ENCODE measurements at regions not wholly inside any gene's neighbourhood (a gene's known extent, or its start where the extent isn't known, plus 50 kb on each side); places are given as distances from the start of the nearest gene placed in this dataset.

DNA sequence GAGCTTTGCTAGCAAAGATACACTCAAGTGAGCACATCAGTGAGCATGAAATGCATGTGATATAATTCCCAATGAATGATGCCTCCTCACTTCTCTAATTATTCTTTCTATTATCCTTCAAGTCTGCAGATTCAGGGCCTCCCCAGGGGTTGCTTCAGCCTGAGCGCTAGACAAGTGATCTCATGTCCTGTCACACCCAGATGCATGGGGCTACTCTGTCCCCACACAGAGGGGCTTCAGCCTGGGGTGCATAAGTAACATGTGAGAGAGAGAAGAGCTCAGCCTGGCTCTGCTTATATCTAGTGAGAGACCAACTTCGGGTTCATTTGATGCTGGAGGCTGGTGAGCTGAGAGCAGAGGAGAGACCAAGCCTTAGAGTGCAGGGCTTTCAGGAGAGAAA is 85.2 kb downstream of the VPREB1 start:
- TF ChIP-seq, protein P1, sequence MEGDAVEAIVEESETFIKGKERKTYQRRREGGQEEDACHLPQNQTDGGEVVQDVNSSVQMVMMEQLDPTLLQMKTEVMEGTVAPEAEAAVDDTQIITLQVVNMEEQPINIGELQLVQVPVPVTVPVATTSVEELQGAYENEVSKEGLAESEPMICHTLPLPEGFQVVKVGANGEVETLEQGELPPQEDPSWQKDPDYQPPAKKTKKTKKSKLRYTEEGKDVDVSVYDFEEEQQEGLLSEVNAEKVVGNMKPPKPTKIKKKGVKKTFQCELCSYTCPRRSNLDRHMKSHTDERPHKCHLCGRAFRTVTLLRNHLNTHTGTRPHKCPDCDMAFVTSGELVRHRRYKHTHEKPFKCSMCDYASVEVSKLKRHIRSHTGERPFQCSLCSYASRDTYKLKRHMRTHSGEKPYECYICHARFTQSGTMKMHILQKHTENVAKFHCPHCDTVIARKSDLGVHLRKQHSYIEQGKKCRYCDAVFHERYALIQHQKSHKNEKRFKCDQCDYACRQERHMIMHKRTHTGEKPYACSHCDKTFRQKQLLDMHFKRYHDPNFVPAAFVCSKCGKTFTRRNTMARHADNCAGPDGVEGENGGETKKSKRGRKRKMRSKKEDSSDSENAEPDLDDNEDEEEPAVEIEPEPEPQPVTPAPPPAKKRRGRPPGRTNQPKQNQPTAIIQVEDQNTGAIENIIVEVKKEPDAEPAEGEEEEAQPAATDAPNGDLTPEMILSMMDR (IDR thresholded peaks at IDR 0.05) = no peak
- TF ChIP-seq POLR2A (IDR thresholded peaks at IDR 0.05) = no peak

All from body of pancreas (tissue), 4 donors.